Stomach (tissue), 8 donors: ENCODE measurements at regions not wholly inside any gene's neighbourhood (a gene's known extent, or its start where the extent isn't known, plus 50 kb on each side); places are given as distances from the start of the nearest gene placed in this dataset.
"Not testable (repeated sequence)": the region's sequence is repeated elsewhere in the genome, so short reads cannot be mapped to it uniquely, and the experiment has no call there.

ENCODE experiments used
- DNase-seq, 2 donors: peaks; one replicate each; pipeline versions ENCODE4 v3.0.0 to v3.0.0-alpha.2; 2013 to 2019
- H3K27ac ChIP-seq, 5 donors: fragments of 200-600 bp in 4 of 5; sonication (generic) in 4 of 5; one replicate each; pipeline ENCODE4 v1.5.1; 2013 to 2019; ENCODE audit warnings: mild to moderate bottlenecking in 1 of 5, moderate library complexity in 1 of 5
- H3K27me3 ChIP-seq, 3 donors: fragments of 200-600 bp; sonication (generic); one replicate each; pipeline ENCODE4 v1.5.1; 2017 to 2019; ENCODE audit warnings: mixed run types in 1 of 3
- H3K36me3 ChIP-seq, 4 donors: fragments of 200-600 bp; sonication (generic); 1 replicate in 3 of 4; 2 replicates in 1 of 4; pipeline ENCODE4 v1.5.1; 2016 to 2019
- H3K4me1 ChIP-seq, 4 donors: fragments of 200-600 bp; sonication (generic); one replicate each; pipeline ENCODE4 v1.5.1; 2016 to 2019
- H3K4me3 ChIP-seq, 4 donors: fragments of 200-600 bp; sonication (generic) in 3 of 4; one replicate each; pipeline ENCODE4 v1.5.1; 2016 to 2019; ENCODE audit warnings: mild to moderate bottlenecking in 1 of 4
- H3K9me3 ChIP-seq, 4 donors: fragments of 200-600 bp; sonication (generic); one replicate each; pipeline ENCODE4 v1.5.1; 2016 to 2019
- EP300 ChIP-seq: sonication (generic); formaldehyde crosslinking; IDR thresholded peaks from one replicate; pipeline ENCODE4 v1.6.1; 2017; ENCODE audit warnings: antibody characterized with exemption
- POLR2A ChIP-seq, 4 donors: fragments of 450-650 bp; IDR thresholded peaks; one replicate each; pipeline ENCODE4 v1.6.1; 2016; ENCODE audit warnings: antibody characterized with exemption in 4 of 4, control low read depth in 2 of 4, mild to moderate bottlenecking in 1 of 4, moderate library complexity in 1 of 4
- POLR2AphosphoS5 ChIP-seq, 3 donors: sonication (generic); formaldehyde crosslinking; IDR thresholded peaks; one replicate each; pipeline ENCODE4 v1.6.1; 2016; ENCODE audit warnings: antibody characterized with exemption in 3 of 3
- WGBS, 5 donors: extraction: QIAGEN DNeasy Blood & Tissue Kit in 3 of 5; methylation state at CpG; one replicate each; pipeline versions ENCODE4 v1.1.5 to v1.1.7; 2013 to 2018; 5-methylcytosine and 5-hydroxymethylcytosine counted together
- intact Hi-C: fragments of 100-400 bp; cut with DNase I; formaldehyde crosslinking; loops from one replicate; pipeline ENCODE4 v1.15.1; 2023; ENCODE audit warnings: low total_unique reads
- TF ChIP-seq, protein P1 (sequence below), 7 experiments: fragments of 450-650 bp in 4 of 7; fragments of 200-600 bp in 3 of 7; sonication (generic) in 3 of 7; IDR thresholded peaks; one replicate each; pipeline ENCODE4 v1.5.1; 2016 to 2019; ENCODE audit warnings: antibody characterized with exemption in 7 of 7, control low read depth in 2 of 7, mild to moderate bottlenecking in 1 of 7
- donor health status: healthy with polysubstance abuse.
- donor health status: Bipolar disorder and iron deficiency.
- donor health status: healthy.

DNA sequence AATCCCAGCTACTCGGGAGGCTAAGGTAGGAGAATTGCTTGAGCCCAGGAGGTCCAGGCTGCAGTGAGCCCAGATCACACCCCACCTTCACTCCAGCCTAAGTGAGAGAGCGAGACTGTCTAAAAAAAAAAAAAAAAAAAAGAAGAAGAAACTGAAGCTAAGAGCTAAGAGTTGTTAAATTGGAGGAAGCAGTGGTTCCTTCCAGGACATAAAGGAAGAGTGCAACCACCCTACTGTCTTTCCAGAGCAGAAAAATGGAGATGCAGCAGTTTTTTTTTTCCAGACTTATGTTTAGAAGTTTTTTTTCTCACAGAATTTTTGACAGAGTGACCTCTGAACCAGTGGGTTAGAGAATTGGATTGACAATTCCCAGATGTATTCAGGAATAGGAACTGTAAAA, 88.7 kb downstream of the HLX start:
- no peak overlapping the region for H3K4me3 ChIP-seq
- WGBS, 5 donors = 76 to 92% (median 83%) methylated on average over 2 of the region's 2 CpGs
- TF ChIP-seq POLR2A (IDR thresholded peaks at IDR 0.05) (no peak), EP300 (no peak), POLR2AphosphoS5 (IDR thresholded peaks at IDR 0.05) (no peak)
- TF ChIP-seq, protein P1, sequence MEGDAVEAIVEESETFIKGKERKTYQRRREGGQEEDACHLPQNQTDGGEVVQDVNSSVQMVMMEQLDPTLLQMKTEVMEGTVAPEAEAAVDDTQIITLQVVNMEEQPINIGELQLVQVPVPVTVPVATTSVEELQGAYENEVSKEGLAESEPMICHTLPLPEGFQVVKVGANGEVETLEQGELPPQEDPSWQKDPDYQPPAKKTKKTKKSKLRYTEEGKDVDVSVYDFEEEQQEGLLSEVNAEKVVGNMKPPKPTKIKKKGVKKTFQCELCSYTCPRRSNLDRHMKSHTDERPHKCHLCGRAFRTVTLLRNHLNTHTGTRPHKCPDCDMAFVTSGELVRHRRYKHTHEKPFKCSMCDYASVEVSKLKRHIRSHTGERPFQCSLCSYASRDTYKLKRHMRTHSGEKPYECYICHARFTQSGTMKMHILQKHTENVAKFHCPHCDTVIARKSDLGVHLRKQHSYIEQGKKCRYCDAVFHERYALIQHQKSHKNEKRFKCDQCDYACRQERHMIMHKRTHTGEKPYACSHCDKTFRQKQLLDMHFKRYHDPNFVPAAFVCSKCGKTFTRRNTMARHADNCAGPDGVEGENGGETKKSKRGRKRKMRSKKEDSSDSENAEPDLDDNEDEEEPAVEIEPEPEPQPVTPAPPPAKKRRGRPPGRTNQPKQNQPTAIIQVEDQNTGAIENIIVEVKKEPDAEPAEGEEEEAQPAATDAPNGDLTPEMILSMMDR (IDR thresholded peaks at IDR 0.05) = no peak
- no peaks in the 10 kb centered on the region for H3K36me3 ChIP-seq
- H3K27me3 ChIP-seq = no peaks in the 10 kb centered on the region
- no peak for DNase-seq
- intact Hi-C loops = no loop called here
- no peaks in the 10 kb centered on the region for H3K4me1 ChIP-seq
- H3K9me3 ChIP-seq = peaks cover 0 to 17% (median 9%) of the 10 kb centered on the region in 4 donors
- no peak overlapping the region for H3K27ac ChIP-seq

DNA sequence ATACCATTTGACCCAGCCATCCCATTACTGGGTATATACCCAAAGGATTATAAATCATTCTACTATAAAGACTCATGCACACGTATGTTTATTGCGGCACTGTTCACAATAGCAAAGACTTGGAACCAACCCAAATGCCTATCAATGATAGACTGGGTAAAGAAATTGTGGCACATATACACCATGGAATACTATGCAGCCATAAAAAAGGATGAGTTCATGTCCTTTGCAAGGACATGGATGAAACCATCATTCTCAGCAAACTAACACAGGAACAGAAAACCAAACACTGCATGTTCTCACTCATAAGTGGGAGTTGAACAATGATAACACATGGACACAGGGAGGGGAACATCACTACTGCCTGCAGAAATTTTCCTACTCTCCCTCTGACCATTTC, 90.0 kb downstream of the HLX start:
- 88 to 97% (median 93%) methylated on average over 2 of the region's 2 CpGs for WGBS, 5 donors
- H3K36me3 ChIP-seq, H3K27me3 ChIP-seq, H3K4me1 ChIP-seq, DNase-seq, H3K4me3 ChIP-seq, H3K27ac ChIP-seq, intact Hi-C loops: not testable (repeated sequence)
- peaks cover 0 to 13% (median 7%) of the 10 kb centered on the region in 4 donors for H3K9me3 ChIP-seq

DNA sequence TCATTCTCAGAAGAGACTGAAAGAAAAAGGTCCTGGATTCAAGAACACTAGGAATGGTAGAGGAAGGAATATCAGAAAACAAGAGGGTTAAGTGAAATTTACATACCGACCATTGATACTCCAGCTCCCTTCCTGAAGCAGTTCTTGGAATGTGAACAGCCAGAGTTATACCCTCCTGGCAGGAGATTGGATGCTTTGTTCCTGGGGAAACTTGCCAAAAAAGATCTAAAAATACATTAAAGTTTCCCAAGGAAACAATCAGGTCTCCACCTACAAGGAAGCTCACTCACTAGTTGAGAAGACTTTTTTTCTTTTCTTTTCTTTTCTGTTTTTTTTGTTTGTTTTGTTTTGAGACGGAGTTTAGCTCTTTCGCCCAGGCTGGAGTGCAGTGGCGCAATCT, 91.1 kb downstream of the HLX start:
- TF ChIP-seq, protein P1 (IDR thresholded peaks at IDR 0.05) = no peak
- TF ChIP-seq POLR2A (IDR thresholded peaks at IDR 0.05) = no peak
- TF ChIP-seq EP300 = no peak
- no peak for TF ChIP-seq POLR2AphosphoS5 (IDR thresholded peaks at IDR 0.05)
- 73 to 83% (median 82%) methylated on average over 4 of the region's 4 CpGs for WGBS, 5 donors
- Histone ChIP-seq H3K4me3 (no peak overlapping the region), H3K9me3 (peaks cover 0 to 11% (median 5%) of the 10 kb centered on the region in 4 donors), H3K4me1 (no peaks in the 10 kb centered on the region), H3K27me3 (no peaks in the 10 kb centered on the region), H3K36me3 (no peaks in the 10 kb centered on the region), H3K27ac (no peak overlapping the region)
- no peak for DNase-seq
- intact Hi-C loops = no loop called here

DNA sequence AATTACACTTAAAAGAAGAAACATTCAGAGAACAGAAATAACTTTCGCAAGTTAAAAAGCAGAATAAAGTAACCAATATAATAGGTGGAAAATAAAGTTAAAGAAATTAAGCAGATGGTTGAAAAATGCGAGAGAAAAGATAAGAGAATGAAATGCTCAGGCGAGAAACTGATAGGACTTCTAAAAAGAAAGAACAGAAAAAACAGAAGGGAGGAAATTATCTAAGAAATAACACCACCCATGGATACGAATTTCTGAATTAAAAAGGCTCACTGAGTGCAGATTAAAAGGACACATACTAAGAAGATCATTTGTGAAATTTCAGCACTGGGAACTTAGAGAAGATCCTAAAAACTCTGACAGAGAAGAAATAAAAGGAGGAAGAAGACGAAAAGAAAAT, 92.0 kb downstream of the HLX start:
- no peak for DNase-seq
- intact Hi-C loops = no loop called here
- TF ChIP-seq POLR2AphosphoS5 (IDR thresholded peaks at IDR 0.05) (no peak), EP300 (no peak), POLR2A (IDR thresholded peaks at IDR 0.05) (no peak)
- TF ChIP-seq, protein P1 (IDR thresholded peaks at IDR 0.05) = no peak
- H3K36me3 ChIP-seq = no peaks in the 10 kb centered on the region
- no peak overlapping the region for H3K4me3 ChIP-seq
- 78 to 88% (median 83%) methylated on average over 5 of the region's 5 CpGs for WGBS, 5 donors
- H3K9me3 ChIP-seq = peaks cover 0 to 11% (median 5%) of the 10 kb centered on the region in 4 donors
- no peaks in the 10 kb centered on the region for H3K4me1 ChIP-seq
- no peak overlapping the region for H3K27ac ChIP-seq
- no peaks in the 10 kb centered on the region for H3K27me3 ChIP-seq

DNA sequence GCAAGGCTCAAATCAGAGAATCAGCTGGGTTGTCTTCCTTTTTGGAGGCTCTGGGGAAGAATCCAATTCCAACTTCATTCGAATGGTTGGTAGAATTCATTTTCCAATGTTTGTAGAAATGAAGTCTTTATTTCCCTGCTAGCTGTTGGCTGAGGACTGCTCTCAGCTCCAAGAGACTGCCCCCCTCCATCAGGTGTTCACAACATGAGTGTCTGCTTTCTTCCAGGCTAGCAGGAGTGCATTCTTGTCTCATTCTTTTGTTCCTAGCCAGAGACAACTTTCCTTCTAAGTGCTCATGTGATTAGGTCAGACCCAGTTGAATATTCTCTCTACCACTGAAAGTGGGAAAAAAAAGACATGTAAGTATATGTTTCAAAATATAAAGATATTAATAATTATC, 95.2 kb downstream of the HLX start:
- intact Hi-C loops = no loop called here
- Histone ChIP-seq H3K4me1 (no peaks in the 10 kb centered on the region), H3K36me3 (no peaks in the 10 kb centered on the region), H3K4me3 (no peak overlapping the region), H3K9me3 (peaks cover 0 to 11% (median 3%) of the 10 kb centered on the region in 4 donors), H3K27me3 (no peaks in the 10 kb centered on the region), H3K27ac (no peak overlapping the region)
- 27 to 65% (median 37%) methylated on average over 1 of the region's 1 CpG for WGBS, 5 donors
- no peak for DNase-seq
- TF ChIP-seq POLR2AphosphoS5 (IDR thresholded peaks at IDR 0.05) (no peak), EP300 (no peak)
